GM21737 (cell line): ENCODE measurements at regions not wholly inside any gene's neighbourhood (a gene's known extent, or its start where the extent isn't known, plus 50 kb on each side); places are given as distances from the start of the nearest gene placed in this dataset.

ENCODE experiments used
- ATAC-seq: cut with Tn5 transposase; IDR thresholded peaks from one replicate; pipeline ENCODE4 v1.9.1; 2021; ENCODE audit warnings: mild to moderate bottlenecking, moderate library complexity; ENCODE audit not compliant: unreplicated experiment

GRCh38 chrX:5549512-5549911 is 679.2 kb downstream of the NLGN4X start:
- no peak for ATAC-seq

GRCh38 chrX:5537098-5537497 is 691.6 kb downstream of the NLGN4X start:
- no peak for ATAC-seq

GRCh38 chrX:5536261-5536660 is 692.4 kb downstream of the NLGN4X start:
- ATAC-seq, result no peak

GRCh38 chrX:5528057-5528456 is 700.6 kb downstream of the NLGN4X start:
- no peak for ATAC-seq

GRCh38 chrX:5526191-5526590 is 702.5 kb downstream of the NLGN4X start:
- ATAC-seq, result no peak

GRCh38 chrX:5490786-5491563 is 737.7 kb downstream of the NLGN4X start:
- ATAC-seq, result no peak

GRCh38 chrX:5474282-5474681 is 754.4 kb downstream of the NLGN4X start:
- no peak for ATAC-seq

GRCh38 chrX:5458300-5458842 is 770.3 kb downstream of the NLGN4X start:
- no peak for ATAC-seq

GRCh38 chrX:5449323-5449722 is 779.3 kb downstream of the NLGN4X start:
- ATAC-seq, result no peak

- ATAC-seq, result no peak
Measured at GRCh38 chrX:5431823-5432222, 796.8 kb downstream of the NLGN4X start.

- no peak for ATAC-seq
Measured at GRCh38 chrX:5425119-5425518, 803.5 kb downstream of the NLGN4X start.

GRCh38 chrX:5417381-5417780 is 811.3 kb downstream of the NLGN4X start:
- no peak for ATAC-seq

- no peak for ATAC-seq
Measured at GRCh38 chrX:5415738-5416137, 812.9 kb downstream of the NLGN4X start.

- no peak for ATAC-seq
Measured at GRCh38 chrX:5409106-5409505, 819.6 kb downstream of the NLGN4X start.

- ATAC-seq, result no peak
Measured at GRCh38 chrX:5402461-5402860, 826.2 kb downstream of the NLGN4X start.

GRCh38 chrX:5399403-5399802 is 829.3 kb downstream of the NLGN4X start:
- no peak for ATAC-seq

- ATAC-seq, result no peak
Measured at GRCh38 chrX:5397409-5397808, 831.3 kb downstream of the NLGN4X start.

- ATAC-seq, result no peak
Measured at GRCh38 chrX:5390376-5390775, 838.3 kb downstream of the NLGN4X start.

GRCh38 chrX:5388087-5388486 is 840.6 kb downstream of the NLGN4X start:
- ATAC-seq, result no peak

GRCh38 chrX:5380426-5380825 is 848.2 kb downstream of the NLGN4X start:
- ATAC-seq, result no peak

GRCh38 chrX:5341902-5342301 is 886.8 kb downstream of the NLGN4X start:
- no peak for ATAC-seq

GRCh38 chrX:5337160-5337559 is 891.5 kb downstream of the NLGN4X start:
- no peak for ATAC-seq

GRCh38 chrX:5324546-5324945 is 904.1 kb downstream of the NLGN4X start:
- no peak for ATAC-seq
